ENCODE measurements at regions not wholly inside any gene's neighbourhood (a gene's known extent, or its start where the extent isn't known, plus 50 kb on each side); places are given as distances from the start of the nearest gene placed in this dataset.

DNA sequence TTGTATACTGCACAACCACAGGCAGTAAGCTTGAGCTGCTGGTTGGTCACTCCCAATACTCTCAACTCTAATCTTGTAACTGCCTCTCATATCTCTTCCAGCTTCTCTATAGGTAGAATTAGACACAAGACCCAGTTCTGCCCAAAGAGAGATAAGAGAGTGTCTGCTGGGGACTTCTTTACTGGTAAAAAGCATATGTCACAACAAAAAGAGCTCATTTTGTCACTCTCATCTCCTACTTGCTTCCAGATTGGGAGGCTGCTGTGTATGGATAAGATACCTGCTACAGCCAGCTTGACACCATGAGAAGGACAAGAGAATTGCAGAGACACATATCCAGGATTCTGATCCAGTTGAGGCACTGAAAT lies 165.2 kb downstream of the PTH2R start:
- no peak for TF ChIP-seq EZH2 (IDR thresholded peaks at IDR 0.05; ENCODE audit: borderline replicate concordance, insufficient read depth, low read depth, low read length, poor library complexity, severe bottlenecking)
- TF ChIP-seq, protein P1, sequence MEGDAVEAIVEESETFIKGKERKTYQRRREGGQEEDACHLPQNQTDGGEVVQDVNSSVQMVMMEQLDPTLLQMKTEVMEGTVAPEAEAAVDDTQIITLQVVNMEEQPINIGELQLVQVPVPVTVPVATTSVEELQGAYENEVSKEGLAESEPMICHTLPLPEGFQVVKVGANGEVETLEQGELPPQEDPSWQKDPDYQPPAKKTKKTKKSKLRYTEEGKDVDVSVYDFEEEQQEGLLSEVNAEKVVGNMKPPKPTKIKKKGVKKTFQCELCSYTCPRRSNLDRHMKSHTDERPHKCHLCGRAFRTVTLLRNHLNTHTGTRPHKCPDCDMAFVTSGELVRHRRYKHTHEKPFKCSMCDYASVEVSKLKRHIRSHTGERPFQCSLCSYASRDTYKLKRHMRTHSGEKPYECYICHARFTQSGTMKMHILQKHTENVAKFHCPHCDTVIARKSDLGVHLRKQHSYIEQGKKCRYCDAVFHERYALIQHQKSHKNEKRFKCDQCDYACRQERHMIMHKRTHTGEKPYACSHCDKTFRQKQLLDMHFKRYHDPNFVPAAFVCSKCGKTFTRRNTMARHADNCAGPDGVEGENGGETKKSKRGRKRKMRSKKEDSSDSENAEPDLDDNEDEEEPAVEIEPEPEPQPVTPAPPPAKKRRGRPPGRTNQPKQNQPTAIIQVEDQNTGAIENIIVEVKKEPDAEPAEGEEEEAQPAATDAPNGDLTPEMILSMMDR (IDR thresholded peaks at IDR 0.05), result no peak
